H1 (cell line): ENCODE measurements at regions not wholly inside any gene's neighbourhood (a gene's known extent, or its start where the extent isn't known, plus 50 kb on each side); places are given as distances from the start of the nearest gene placed in this dataset.
"Not testable (repeated sequence)": the region's sequence is repeated elsewhere in the genome, so short reads cannot be mapped to it uniquely, and the experiment has no call there.

ENCODE experiments used
- JUN ChIP-seq: IDR thresholded peaks from 2 replicates; pipeline ENCODE4 v1.6.1; 2011; ENCODE audit warnings: low read depth, mild to moderate bottlenecking, improper control_type of control experiment, low read length
- KDM1A ChIP-seq: fragments of 200-600, 300-600 bp; sonication (generic); IDR thresholded peaks from 2 replicates; pipeline ENCODE4 v1.7.1; 2016; ENCODE audit warnings: mild to moderate bottlenecking, low read length, borderline replicate concordance
- RAD21 ChIP-seq, 2 experiments: IDR thresholded peaks in 1 of 2; conservative IDR thresholded peaks in 1 of 2; 2 replicates each; pipeline ENCODE4 v1.6.1; 2011; ENCODE audit warnings: low read depth in 2 of 2, low read length in 2 of 2, improper control_type of control experiment in 1 of 2, inconsistent platforms in 1 of 2, mild to moderate bottlenecking in 1 of 2, moderate library complexity in 1 of 2
- RFX5 ChIP-seq: IDR thresholded peaks from 2 replicates; pipeline ENCODE4 v1.6.1; 2011; ENCODE audit warnings: low read depth, low read length, improper control_type of control experiment, borderline replicate concordance
- TAF1 ChIP-seq: IDR thresholded peaks from 2 replicates; pipeline ENCODE4 v1.6.1; 2011; ENCODE audit warnings: mild to moderate bottlenecking, low read depth, low read length
- TF ChIP-seq, protein P1 (sequence below): IDR thresholded peaks from 2 replicates; pipeline ENCODE4 v1.6.1; 2012; ENCODE audit warnings: inconsistent platforms
- TF ChIP-seq, protein P2 (sequence below), 3 experiments: IDR thresholded peaks; 1 replicate in 2 of 3; 2 replicates in 1 of 3; pipeline versions ENCODE4 v1.5.1 to v1.6.1; 2011; ENCODE audit warnings: low read length in 3 of 3, mild to moderate bottlenecking in 3 of 3, inconsistent platforms in 2 of 3, low read depth in 1 of 3, moderate library complexity in 1 of 3; ENCODE audit not compliant: insufficient read depth in 1 of 3; ENCODE audit errors: control extremely low read depth in 1 of 3
- TF ChIP-seq, protein P3 (sequence below): IDR thresholded peaks from 2 replicates; pipeline ENCODE4 v1.6.1; 2012; ENCODE audit warnings: inconsistent platforms

DNA sequence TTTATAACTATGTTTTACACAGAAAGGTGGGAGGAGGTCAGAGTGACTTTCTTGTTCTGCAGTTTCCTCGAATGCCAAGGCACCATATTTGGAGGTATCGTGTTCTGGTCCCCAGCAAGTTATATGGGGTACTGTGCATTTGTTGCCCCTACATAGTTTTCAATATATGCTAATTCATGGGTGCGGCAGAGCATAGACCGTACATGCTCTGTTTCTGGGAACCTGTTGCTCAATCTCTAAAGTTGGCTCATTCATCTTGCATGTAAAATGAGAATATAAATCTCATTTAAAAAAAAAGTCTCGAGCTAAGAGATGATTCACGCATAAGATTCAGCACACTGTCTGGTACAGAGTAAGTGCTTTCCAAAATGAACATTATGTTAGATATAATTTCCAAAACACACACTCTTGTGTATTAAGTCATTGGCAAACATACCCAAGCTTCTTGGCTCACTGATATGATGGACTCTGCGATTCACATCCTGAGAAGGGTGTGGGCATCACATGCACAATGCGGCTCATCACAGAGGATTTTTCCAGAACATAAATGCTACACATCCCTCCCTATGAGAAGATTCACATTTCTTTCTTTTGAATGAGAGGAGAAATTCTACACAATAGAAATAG lies 232.9 kb upstream of the FAM240B start:
- TF ChIP-seq JUN; RFX5; TAF1; KDM1A; RAD21 (IDR thresholded peaks at IDR 0.05 in 1 of 2, conservative IDR thresholded peaks at IDR 0.05 in 1 of 2; ENCODE audit: low read depth in 2 of 2, low read length in 2 of 2): not testable (repeated sequence)
- TF ChIP-seq, protein P1, sequence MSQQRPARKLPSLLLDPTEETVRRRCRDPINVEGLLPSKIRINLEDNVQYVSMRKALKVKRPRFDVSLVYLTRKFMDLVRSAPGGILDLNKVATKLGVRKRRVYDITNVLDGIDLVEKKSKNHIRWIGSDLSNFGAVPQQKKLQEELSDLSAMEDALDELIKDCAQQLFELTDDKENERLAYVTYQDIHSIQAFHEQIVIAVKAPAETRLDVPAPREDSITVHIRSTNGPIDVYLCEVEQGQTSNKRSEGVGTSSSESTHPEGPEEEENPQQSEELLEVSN = not testable (repeated sequence)
- TF ChIP-seq, protein P2, sequence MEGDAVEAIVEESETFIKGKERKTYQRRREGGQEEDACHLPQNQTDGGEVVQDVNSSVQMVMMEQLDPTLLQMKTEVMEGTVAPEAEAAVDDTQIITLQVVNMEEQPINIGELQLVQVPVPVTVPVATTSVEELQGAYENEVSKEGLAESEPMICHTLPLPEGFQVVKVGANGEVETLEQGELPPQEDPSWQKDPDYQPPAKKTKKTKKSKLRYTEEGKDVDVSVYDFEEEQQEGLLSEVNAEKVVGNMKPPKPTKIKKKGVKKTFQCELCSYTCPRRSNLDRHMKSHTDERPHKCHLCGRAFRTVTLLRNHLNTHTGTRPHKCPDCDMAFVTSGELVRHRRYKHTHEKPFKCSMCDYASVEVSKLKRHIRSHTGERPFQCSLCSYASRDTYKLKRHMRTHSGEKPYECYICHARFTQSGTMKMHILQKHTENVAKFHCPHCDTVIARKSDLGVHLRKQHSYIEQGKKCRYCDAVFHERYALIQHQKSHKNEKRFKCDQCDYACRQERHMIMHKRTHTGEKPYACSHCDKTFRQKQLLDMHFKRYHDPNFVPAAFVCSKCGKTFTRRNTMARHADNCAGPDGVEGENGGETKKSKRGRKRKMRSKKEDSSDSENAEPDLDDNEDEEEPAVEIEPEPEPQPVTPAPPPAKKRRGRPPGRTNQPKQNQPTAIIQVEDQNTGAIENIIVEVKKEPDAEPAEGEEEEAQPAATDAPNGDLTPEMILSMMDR (IDR thresholded peaks at IDR 0.05; ENCODE audit: control extremely low read depth in 1 of 3, insufficient read depth in 1 of 3, low read depth in 1 of 3, low read length in 3 of 3) = not testable (repeated sequence)
- TF ChIP-seq, protein P3, sequence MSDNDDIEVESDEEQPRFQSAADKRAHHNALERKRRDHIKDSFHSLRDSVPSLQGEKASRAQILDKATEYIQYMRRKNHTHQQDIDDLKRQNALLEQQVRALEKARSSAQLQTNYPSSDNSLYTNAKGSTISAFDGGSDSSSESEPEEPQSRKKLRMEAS = not testable (repeated sequence)
